OCI-LY3 (cell line): ENCODE measurements at regions not wholly inside any gene's neighbourhood (a gene's known extent, or its start where the extent isn't known, plus 50 kb on each side); places are given as distances from the start of the nearest gene placed in this dataset.

Source experiments
- EZH2phosphoT487 ChIP-seq: fragments of 200-600 bp; shearing (Covaris generic); IDR thresholded peaks from 2 replicates; pipeline ENCODE4 v1.6.1; 2018; ENCODE audit warnings: antibody characterized with exemption, mixed run types, low read depth
- TF ChIP-seq, protein P1 (sequence below): fragments of 200-600, 300-600 bp; sonication (generic); IDR thresholded peaks from 2 replicates; pipeline ENCODE4 v1.5.1; 2014; ENCODE audit warnings: antibody characterized with exemption, low read length, low read depth

DNA sequence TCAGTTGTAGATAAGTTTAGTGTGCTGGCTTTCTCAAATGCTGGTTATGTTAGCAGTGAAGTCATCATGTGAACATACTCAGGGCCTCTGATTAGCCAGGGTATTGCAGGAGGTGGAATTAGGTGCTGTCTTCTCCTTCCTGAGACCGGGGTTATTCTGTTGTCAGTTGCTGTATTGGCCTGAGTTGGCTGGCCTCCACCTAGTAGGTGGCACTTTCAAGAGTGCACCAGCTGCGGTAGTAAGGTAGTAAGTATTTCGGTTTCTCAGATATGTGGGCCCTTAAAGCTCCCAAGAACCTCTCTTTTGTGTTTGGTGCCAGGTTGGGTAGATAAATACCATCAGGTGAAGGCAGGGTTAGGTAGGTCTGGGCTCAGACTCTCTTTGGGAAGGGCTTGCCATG, 1430.5 kb upstream of the CELF4 start:
- no peak for TF ChIP-seq EZH2phosphoT487
- TF ChIP-seq, protein P1, sequence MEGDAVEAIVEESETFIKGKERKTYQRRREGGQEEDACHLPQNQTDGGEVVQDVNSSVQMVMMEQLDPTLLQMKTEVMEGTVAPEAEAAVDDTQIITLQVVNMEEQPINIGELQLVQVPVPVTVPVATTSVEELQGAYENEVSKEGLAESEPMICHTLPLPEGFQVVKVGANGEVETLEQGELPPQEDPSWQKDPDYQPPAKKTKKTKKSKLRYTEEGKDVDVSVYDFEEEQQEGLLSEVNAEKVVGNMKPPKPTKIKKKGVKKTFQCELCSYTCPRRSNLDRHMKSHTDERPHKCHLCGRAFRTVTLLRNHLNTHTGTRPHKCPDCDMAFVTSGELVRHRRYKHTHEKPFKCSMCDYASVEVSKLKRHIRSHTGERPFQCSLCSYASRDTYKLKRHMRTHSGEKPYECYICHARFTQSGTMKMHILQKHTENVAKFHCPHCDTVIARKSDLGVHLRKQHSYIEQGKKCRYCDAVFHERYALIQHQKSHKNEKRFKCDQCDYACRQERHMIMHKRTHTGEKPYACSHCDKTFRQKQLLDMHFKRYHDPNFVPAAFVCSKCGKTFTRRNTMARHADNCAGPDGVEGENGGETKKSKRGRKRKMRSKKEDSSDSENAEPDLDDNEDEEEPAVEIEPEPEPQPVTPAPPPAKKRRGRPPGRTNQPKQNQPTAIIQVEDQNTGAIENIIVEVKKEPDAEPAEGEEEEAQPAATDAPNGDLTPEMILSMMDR = no peak
